NCI-H748 (cell line): ENCODE measurements at regions not wholly inside any gene's neighbourhood (a gene's known extent, or its start where the extent isn't known, plus 50 kb on each side); places are given as distances from the start of the nearest gene placed in this dataset.
"Not testable (repeated sequence)": the region's sequence is repeated elsewhere in the genome, so short reads cannot be mapped to it uniquely, and the experiment has no call there.

ENCODE experiments used
- DNase-seq: peaks from one replicate; lab custom pipeline; 2025; ENCODE audit not compliant: unreplicated experiment; lab: John Stamatoyannopoulos, UW

DNA sequence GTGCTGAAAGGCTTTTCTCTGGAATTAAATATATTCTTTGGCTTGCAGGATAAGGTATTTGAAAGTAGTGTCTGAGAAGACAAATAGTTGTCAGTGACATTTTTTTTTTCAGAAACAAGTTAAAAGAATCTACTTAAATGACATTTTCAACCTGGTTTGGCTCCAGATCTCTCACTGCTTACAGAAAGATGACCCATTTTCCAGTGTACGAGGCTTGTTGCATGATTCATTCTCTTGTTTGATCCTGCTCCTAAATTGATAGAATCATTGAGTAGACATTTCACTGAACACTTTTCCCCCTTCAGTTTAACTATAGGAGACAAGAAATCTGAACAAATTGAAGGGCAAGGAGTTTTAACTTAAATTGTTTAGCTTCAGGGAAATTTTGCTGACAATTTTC lies 546.1 kb downstream of the ZNF608 start:
- DNase-seq, result no peak

DNA sequence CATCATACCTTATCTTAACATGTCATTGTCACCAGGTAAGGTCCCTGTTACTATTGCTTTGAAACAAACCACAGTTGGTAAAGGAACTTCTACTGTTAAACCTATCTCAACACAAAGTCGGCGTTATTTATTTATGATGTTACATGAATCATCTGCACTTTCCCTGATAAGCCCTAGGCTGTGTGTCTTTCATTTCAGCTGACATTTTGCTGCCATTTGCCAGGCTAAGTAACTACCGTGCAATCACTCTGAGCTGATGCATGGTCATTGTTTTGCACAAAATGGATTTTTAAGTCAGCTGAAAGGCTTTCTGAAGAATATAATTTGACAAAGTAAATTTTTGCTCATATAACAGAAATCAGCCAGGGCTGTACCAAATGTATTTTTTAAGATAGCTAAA lies 546.5 kb downstream of the ZNF608 start:
- DNase-seq, result no peak

DNA sequence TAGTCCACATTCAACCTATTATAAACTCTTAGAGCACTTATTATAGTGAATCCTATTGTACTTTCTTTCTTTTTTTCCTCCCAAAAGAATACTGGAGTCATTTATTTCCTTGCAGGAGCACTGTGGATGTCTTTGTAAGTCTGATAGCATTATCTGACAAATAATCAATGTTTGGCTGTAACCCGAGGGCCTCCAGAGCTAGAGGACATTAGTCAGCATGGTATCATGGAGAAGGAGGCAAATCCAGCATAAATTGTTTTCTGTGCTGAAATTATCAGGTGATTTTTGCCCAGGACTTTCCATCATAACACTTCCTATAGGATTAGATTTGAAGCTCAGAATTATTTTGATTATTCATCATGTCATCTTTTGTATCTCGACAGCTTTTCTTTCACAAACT lies 551.0 kb downstream of the ZNF608 start:
- no peak for DNase-seq

GRCh38 chr5:124194282-124194681 lies 552.2 kb downstream of the ZNF608 start:
- DNase-seq, result no peak

- DNase-seq, result peak; percentile 11
Observed at GRCh38 chr5:124193371-124193789, 553.1 kb downstream of the ZNF608 start.

DNA sequence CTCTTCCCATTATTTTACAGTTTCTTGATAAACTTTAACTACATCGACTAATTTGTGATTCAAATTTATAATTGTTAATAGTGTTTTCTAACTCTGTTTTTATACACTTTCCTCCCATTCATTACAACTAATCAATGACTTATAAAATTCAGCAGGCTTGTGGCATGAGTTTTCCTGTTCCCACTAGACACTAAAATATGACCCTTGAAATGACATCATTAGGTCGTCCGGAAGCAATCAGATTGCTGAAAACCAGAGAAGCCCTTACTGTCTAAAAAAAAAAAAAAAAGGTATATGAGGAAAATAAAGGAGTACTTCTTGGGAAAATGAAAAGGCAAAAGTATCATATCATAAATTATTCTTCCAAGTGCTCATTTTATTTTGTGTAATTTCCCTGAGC lies 553.7 kb downstream of the ZNF608 start:
- no peak for DNase-seq

DNA sequence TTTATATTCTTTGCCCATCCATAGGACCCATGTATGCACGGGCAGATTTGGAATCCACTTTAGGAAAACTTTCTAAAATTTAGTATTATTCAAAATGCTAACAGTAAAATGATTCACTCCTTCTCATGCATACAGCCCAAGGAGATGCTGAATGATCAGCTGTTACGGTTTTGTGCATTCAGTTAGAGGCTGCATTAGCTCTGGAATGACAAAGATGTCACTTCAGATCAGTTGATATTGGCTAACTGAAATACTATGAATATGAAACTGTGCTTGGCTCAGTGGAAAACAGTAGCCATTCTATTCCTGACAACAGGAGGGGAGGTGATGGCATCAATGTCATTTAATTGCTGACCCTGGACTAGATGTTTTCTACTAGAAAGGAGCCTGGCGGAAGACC lies 560.7 kb downstream of the ZNF608 start:
- DNase-seq, result no peak

GRCh38 chr5:124182133-124182532 lies 564.3 kb downstream of the ZNF608 start:
- DNase-seq, result no peak

DNA sequence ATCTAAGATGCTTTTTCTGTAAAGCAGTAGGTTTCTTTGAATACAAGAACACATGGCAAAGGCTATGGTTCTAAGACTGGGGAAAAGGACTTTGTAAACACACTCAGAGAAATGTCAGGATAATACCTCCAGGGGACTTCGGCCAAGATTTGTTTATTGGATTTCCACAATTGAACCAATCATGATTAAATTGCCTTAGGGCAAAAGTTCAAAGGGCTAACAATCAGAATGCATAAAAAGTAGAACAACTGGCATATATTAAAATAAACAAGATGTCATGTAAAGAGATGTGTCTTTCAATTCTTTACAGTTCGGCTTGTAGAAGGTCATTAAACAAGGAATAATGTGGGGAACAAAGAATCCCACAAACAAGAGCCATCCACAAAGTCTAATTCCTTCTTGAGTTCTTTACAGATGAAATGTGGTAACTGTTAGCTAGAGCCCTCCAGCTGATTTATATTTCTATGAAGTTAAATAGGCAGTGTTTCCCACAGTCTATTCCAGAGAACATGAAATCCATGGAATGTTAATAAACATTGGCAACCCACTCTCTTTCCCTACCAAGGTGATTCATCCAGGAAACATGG lies 565.5 kb downstream of the ZNF608 start:
- DNase-seq, result no peak

DNA sequence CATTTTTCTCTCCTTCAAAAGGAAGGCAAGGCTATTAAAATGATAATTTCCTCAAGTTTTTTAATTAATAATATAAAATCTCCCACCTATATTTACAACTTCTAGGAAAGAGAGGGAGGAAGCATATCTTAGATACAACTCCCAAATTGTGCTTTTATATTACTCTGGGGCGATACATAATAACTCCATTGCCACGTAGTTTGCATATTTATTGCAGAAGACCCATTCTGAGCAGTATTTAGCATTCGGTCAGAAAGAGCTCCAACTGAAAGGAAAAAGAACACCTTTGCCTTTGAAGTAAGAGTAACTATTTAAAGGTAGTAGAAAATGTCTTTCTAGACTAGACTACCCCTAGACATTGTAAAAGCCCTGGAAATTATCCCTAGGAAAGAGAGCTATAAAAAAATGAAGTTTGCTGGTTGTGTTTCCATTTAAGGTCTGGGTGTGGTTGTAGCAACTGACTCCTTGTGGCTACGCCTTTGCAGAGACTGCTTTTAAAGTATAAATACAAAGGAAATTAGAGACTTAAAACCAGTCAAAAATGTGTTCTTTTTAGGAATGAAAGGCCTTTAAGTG lies 566.1 kb downstream of the ZNF608 start:
- DNase-seq, result peak; percentile 30

DNA sequence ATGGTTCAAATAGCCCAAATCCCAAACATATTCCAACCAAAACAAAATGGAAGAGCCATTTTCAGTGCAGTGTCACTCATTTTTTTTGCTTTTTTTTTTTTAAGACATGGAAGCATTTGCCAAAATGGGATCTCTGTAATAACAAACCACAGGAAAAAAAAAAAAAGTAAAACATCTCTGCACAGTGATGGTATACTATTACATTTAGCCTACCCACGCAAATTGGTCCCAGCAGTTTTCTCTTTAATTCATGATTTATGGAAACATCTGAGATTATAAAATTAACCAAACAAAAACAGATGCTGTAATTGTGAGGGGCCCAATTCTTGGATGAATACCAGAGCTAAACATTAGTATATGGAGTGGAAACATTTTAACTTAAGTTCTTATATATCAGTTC lies 566.6 kb downstream of the ZNF608 start:
- DNase-seq, result no peak

- no peak for DNase-seq
Observed at GRCh38 chr5:124178050-124178449, 568.4 kb downstream of the ZNF608 start.

GRCh38 chr5:124176692-124177091 lies 569.7 kb downstream of the ZNF608 start:
- DNase-seq, result no peak

DNA sequence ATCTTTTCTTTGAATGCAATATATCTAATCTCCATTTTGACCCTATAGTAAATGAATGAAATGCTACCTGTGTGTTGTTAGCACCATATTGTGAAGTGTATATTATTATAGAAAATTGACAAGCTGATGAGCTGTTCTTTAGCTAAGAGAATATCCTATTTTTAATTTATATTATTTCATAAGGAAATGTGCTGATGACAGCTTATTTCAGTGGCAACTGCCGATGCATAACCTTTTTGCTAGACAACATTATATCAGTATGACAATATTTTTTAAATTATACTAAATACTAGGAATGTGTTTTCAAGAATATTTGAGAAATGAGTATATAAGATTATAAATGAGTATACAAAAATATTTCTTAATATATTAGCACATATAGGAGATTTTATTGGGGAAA lies 573.1 kb downstream of the ZNF608 start:
- no peak for DNase-seq

GRCh38 chr5:124172389-124173003 lies 573.9 kb downstream of the ZNF608 start:
- DNase-seq, result no peak

GRCh38 chr5:124168093-124168492 lies 578.3 kb downstream of the ZNF608 start:
- DNase-seq, result not testable (repeated sequence)

- DNase-seq, result peak; percentile 95
Observed at GRCh38 chr5:124162767-124163532, 583.5 kb downstream of the ZNF608 start.

DNA sequence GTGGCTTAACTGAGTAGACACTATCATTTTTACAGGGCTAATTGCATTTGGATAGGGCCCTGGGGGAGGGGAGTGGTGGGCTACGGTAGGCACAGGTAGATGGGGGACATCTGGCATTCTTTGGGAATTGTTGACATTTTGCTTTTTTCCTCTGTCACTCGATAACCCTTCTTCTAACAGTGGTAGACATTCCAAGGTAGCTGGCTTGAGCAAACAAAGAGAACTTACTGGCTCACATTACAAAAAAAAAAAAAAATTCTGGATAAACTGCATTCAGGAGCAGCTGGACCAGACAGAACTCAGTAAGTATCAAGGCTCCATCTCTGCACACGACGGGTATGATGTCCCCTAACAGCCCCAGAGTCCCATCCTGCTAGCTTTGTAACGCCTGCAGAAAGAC lies 585.2 kb downstream of the ZNF608 start:
- DNase-seq, result peak; percentile 17

DNA sequence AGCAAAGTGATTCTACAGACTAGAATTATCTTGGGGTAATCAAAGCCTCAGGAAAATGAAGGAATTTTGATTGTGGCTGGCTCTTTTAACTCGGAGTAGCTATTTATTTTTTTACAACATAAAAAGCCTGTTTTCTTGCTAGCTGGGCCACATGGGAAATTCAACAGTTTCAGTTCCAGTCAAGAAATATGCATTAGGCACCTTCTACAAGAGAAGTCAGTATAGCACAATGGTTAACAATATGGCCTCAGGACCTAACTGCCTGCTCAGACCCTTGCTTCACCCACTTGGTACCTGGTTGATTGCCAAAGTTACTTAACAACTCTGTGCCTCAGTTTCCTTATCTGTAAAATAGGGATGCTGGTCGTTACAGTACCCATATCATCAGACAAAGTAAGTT lies 586.2 kb downstream of the ZNF608 start:
- DNase-seq, result no peak

DNA sequence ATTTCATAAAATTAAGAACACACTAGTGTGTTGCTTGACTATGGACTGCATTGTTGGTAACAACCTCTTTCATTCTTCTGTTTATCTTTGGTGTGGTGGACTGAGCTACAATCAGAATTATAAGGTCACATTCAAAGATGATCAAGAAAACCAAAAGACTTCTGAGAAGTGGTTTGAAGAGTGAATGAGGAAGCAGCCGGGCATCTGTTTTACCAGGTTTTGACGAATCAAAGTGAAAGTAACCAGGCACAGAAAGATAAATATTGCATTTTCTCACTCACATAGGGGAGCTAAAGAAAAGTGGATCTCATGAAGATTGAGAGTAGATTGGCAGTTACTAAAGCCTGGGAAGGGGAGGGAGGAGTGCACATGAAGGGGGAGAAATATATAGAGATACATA lies 589.1 kb downstream of the ZNF608 start:
- no peak for DNase-seq

DNA sequence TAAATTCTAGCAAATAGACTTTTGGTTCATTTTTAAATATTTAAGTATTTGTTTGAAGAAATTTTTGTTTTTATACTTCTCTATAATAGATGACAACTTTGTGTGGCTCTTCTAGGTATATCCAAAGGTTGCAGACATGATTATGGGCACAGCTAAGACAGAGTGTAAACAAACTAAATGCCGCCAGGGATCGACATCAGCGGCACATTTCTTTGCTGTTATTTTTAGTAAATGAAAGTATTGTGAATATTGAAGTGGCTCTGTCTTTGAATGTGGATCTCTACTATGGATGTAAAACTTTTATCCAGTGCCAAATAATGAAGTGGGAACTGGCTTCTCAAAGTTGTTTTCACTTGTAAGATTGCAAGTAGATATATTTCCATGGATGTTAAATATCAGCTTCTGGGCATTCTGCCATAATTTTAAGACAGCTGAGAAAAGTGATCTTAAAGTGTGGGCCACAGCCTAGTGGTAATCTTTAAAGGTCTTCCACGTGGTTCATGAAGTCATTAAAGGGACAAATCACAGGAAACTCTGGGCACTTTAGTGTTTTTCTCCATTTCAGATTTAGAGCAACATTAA lies 589.9 kb downstream of the ZNF608 start:
- DNase-seq, result no peak

- no peak for DNase-seq
Observed at GRCh38 chr5:124154714-124155113, 591.7 kb downstream of the ZNF608 start.
